GM13977 (cell line): ENCODE measurements at regions not wholly inside any gene's neighbourhood (a gene's known extent, or its start where the extent isn't known, plus 50 kb on each side); places are given as distances from the start of the nearest gene placed in this dataset.
"Not testable (repeated sequence)": the region's sequence is repeated elsewhere in the genome, so short reads cannot be mapped to it uniquely, and the experiment has no call there.

Experiments used
- DNase-seq: peaks from one replicate; pipeline ENCODE4 v3.0.0; 2012; ENCODE audit warnings: low spot score
- CTCF ChIP-seq: IDR thresholded peaks from 2 replicates; pipeline ENCODE4 v1.5.1; 2012; ENCODE audit warnings: mild to moderate bottlenecking, control low read depth; ENCODE audit not compliant: insufficient read depth; ENCODE audit errors: extremely low read depth, missing control alignments
- in situ Hi-C: fragments of 300-500 bp; cut with MboI; formaldehyde crosslinking; loops from one replicate; pipeline ENCODE4 v1.12.0; 2022; ENCODE audit warnings: low sequenced_read_pairs, low pct_unique_long_range_greater_than_20kb, mixed read lengths, inconsistent platforms; ENCODE audit not compliant: unreplicated experiment

- DNase-seq = no peak
- no peak for TF ChIP-seq CTCF
- in situ Hi-C loops = no loop called here
Observed at GRCh38 chr5:3161672-3162071, 410.2 kb upstream of the IRX2 start.

GRCh38 chr5:3157214-3157613, 405.7 kb upstream of the IRX2 start:
- no peak for TF ChIP-seq CTCF
- in situ Hi-C loops = no loop called here

GRCh38 chr5:3155717-3156116, 404.2 kb upstream of the IRX2 start:
- DNase-seq = no peak
- TF ChIP-seq CTCF = no peak
- in situ Hi-C loops = no loop called here

More at GRCh38 chr5:3157214-3157613, 405.7 kb upstream of the IRX2 start:
- no peak for DNase-seq

- in situ Hi-C loops = no loop called here
- no peak for TF ChIP-seq CTCF
- no peak for DNase-seq
Observed at GRCh38 chr5:3155046-3155445, 403.6 kb upstream of the IRX2 start.

GRCh38 chr5:3153906-3154305, 402.4 kb upstream of the IRX2 start:
- TF ChIP-seq CTCF = no peak
- no peak for DNase-seq
- in situ Hi-C loops = no loop called here

GRCh38 chr5:3153226-3153858, 401.9 kb upstream of the IRX2 start:
- TF ChIP-seq CTCF = no peak
- no peak for DNase-seq
- in situ Hi-C loops = no loop called here

- no peak for TF ChIP-seq CTCF
- in situ Hi-C loops = no loop called here
- no peak for DNase-seq
Observed at GRCh38 chr5:3149899-3150298, 398.4 kb upstream of the IRX2 start.

- in situ Hi-C loops = not testable (repeated sequence)
Observed at GRCh38 chr5:3147405-3147804, 395.9 kb upstream of the IRX2 start.

More at GRCh38 chr5:3147405-3147804, 395.9 kb upstream of the IRX2 start:
- not testable (repeated sequence) for DNase-seq
